NCI-H510A (cell line): ENCODE measurements at regions not wholly inside any gene's neighbourhood (a gene's known extent, or its start where the extent isn't known, plus 50 kb on each side); places are given as distances from the start of the nearest gene placed in this dataset.
"Not testable (repeated sequence)": the region's sequence is repeated elsewhere in the genome, so short reads cannot be mapped to it uniquely, and the experiment has no call there.

Experiments used
- DNase-seq: peaks from one replicate; lab custom pipeline; 2025; lab: John Stamatoyannopoulos, UW

- DNase-seq, result no peak
Observed at GRCh38 chr11:39809833-39810232, 1649.6 kb downstream of the LRRC4C start.

GRCh38 chr11:39807904-39808303, 1651.5 kb downstream of the LRRC4C start:
- no peak for DNase-seq

DNA sequence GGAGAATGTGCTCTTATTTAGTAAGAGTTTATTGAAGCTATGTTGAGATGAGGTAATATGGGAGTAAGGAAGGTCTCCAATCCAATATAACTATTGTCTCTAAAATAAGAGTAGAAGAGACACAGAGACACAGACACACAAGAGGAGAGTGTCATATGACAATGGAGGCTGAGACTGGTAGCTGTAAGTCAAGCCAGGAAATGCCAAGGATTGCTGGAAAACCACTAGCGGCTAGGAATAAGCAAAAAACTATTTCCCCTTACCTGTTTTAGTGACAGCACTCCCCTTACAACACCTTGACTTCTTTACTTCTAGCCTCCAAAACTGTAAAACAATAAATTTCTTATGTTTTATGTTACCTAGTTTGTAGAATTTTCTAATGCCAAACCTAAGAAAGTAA, 1652.8 kb downstream of the LRRC4C start:
- DNase-seq, result no peak

- no peak for DNase-seq
Observed at GRCh38 chr11:39804271-39804670, 1655.2 kb downstream of the LRRC4C start.

- DNase-seq, result no peak
Observed at GRCh38 chr11:39786682-39787081, 1672.8 kb downstream of the LRRC4C start.

- no peak for DNase-seq
Observed at GRCh38 chr11:39786281-39786680, 1673.2 kb downstream of the LRRC4C start.

DNA sequence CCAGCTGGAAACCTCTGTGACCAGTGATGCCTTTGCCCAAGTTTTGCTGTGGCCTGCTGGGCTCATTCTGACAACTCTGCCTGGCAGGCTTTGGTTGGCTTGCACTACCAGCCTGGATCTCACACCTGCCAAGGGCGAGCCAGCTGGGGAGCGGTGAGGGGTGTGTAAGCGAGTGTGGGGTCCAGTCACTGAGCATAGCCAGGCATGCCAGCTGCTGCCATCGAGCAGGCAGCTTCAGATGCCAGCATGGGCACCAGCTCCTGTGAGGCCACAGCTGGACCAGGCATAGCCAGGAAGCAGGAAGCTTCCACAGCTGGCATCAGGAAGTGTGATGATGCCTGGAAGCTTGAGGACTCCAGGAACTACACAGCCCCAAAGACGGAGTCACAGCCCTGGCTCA, 1674.6 kb downstream of the LRRC4C start:
- no peak for DNase-seq

- DNase-seq, result no peak
Observed at GRCh38 chr11:39780131-39780530, 1679.3 kb downstream of the LRRC4C start.

GRCh38 chr11:39777035-39777434, 1682.4 kb downstream of the LRRC4C start:
- DNase-seq, result no peak

GRCh38 chr11:39772525-39773137, 1686.8 kb downstream of the LRRC4C start:
- no peak for DNase-seq

DNA sequence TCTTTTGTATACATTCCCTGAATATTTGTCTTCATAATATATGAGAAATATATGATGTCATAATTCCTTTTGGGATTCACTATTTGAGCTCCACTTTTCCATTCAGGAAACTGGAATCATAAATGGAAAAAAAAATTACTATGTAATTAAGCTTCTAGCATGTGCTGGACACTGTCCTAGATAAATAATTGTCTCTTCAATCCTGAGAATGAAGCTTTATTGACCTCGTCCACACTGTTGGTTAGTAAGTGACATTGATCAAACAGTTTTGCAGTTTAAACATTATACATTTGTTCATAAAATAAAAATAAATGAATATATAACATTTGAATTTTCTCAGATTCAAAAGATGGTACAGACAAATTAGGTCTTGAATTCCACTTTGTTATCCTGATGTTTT, 1691.2 kb downstream of the LRRC4C start:
- DNase-seq, result no peak

DNA sequence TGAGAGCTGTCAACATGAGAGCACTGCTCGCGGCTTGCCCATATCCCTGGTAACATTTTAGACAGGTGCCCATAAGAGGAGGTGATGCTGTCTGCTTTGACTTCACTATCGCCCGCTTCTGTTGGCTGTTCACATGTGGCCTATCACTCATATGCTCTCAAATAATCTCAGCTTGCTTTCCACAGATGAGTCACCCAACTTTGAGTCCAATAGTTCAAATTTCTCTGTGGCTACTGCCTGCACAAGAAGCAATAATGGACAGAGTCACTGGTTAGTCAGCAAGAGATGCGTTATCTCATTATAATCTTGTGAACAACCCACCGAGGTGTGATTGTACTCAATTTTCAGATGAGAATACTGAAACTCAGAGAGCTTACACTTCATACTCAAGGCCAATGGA, 1714.1 kb downstream of the LRRC4C start:
- DNase-seq, result no peak

DNA sequence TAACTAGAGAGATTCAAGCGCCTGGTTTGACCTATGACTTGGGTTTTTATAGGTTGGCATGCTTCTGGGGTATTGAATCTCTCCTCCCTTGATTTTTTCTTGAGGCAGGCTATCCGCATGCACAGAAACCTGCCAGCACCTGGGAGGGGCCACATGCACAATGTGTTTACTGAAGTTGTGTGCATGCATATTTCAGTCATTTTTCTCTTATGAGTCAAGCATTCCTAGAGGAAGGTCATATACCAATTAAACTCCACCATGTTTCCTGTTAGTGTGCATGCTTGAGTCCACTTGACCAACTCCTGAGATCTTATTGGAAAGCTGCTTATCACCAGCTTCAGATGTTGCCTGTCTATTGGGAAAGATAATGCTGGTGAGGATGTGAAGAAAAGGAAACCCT, 1718.4 kb downstream of the LRRC4C start:
- DNase-seq, result no peak

DNA sequence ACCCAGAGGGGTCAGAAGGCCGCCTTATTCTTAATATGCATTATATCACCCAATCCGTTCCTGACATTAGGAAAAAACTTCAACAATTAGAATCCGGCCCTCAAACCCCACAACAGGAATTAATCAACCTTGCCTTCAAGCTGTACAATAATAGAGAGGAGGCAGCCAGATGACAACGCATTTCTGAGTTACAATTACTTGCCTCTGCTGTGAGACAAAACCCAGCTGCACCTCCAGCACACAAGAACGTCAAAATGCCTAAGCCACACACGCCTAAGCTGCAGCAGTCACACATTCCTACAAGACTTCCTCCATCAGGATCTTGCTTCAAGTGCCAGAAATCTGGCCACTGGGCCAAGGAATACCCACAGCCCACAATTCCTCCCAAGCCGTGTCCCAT, 1723.1 kb downstream of the LRRC4C start:
- DNase-seq, result not testable (repeated sequence)

GRCh38 chr11:39732001-39732400, 1727.5 kb downstream of the LRRC4C start:
- peak; percentile 4 for DNase-seq

GRCh38 chr11:39725081-39725480, 1734.4 kb downstream of the LRRC4C start:
- DNase-seq, result no peak

- no peak for DNase-seq
Observed at GRCh38 chr11:39724404-39724803, 1735.0 kb downstream of the LRRC4C start.

- no peak for DNase-seq
Observed at GRCh38 chr11:39712581-39712980, 1746.9 kb downstream of the LRRC4C start.

DNA sequence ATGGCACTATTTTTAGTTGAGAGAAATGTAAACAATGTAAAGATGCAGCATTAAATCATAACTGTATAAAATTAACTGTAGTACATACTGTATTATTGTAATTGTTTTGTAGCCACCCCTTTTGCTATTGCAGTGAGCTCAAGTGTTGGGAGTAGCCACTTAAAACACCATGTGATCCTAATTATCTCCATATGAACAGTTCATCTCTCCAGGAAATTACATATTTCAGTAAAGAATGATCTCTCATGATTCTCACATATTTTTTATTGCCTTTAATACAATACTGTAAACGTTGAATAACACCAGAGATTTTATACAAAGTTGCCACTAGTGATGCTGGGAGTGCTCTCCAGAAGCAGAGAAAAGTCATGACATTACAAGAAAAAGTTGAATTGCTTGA, 1768.6 kb downstream of the LRRC4C start:
- DNase-seq, result no peak

DNA sequence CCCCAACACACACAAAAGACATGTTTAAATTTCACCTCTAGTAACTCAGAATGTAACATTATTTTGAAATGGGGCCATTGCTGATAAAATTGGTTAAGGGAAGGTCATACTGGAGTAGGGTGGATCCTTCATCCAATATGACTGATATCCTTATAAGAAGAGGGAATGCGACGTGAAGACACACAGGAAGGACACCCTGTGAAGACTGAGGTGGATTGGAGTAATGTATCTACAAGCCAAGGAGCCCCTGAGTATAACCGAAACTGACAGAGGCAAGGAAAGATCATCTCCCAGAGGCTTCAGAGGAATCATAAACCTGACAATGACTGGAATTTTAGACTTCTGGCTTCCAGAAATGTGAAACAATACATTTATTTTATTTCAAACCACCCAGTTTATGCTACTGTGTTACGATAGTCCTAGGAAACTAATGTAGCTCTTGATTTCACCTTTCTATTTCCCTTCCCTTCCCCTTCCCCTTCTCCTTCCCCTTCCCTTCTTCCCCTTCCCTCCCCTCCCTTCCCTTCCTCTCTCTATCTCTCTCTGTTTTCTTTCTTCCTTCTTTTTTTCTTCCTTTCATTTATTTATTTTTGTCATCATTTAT, 1775.4 kb downstream of the LRRC4C start:
- no peak for DNase-seq

DNA sequence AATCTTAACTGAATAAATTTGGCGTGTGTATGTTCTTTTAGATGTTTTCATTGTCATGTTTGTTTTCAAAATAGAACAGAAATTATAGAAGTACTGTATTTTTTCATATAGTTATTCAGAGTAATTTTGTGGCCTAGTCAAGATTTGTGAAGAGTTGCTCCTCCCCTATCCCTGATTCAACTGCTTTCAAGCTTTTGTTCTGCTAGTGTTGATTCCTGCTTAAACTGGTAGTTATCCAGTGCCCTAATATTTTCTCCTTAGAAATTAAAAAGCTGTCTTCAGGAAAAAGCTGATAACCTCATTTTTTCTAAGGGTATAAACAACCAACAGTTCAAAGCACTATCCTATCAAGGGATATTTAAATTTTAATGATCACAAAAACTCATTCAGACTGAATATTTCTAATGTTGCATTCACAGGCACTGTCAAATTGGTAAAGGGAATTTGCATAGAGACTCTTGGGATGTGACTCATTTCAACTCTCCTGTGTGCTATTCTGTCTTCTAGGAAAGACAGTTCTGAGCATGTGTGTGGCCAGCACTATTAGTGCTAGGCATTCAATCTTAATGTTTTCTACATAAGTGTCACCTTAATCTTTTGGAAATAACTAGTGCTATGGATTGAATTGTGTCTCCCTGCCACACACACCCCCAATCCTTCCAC, 1776.0 kb downstream of the LRRC4C start:
- DNase-seq, result no peak

DNA sequence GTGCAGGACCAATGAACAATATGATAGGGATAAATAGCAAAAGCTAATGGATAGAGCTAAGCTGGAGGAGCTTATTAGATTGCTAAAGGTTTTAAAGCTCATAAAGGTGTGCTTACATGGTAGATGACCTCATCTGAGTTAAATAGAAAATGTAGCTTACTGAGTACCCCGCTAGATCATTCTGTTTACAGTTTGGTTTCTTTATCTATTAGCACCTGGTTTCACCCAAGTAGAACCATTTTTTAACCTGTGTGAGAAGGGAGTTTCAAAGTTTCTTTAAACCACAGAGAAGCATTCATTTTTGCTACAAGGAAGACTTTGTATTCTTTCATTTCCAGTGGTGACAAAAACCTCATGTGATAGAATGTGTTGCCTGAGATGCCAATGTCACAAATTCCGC, 1778.0 kb downstream of the LRRC4C start:
- DNase-seq, result no peak

GRCh38 chr11:39678996-39679395, 1780.5 kb downstream of the LRRC4C start:
- DNase-seq, result no peak

GRCh38 chr11:39675171-39675570, 1784.3 kb downstream of the LRRC4C start:
- DNase-seq, result no peak
